HUES6 (cell line): ENCODE measurements at regions not wholly inside any gene's neighbourhood (a gene's known extent, or its start where the extent isn't known, plus 50 kb on each side); places are given as distances from the start of the nearest gene placed in this dataset.

ENCODE experiments used
- H3K27ac ChIP-seq: 2 replicates; pipeline ENCODE4 v1.7.0; 2013; ENCODE audit warnings: low read depth, mild to moderate bottlenecking, low read length, inconsistent platforms
- H3K27me3 ChIP-seq: 2 replicates; pipeline ENCODE4 v1.6.1; 2013; ENCODE audit warnings: low read length; ENCODE audit not compliant: control insufficient read depth, insufficient read depth
- H3K36me3 ChIP-seq: 2 replicates; pipeline ENCODE4 v1.6.1; 2013; ENCODE audit warnings: low read length; ENCODE audit not compliant: control insufficient read depth, insufficient read depth
- H3K4me1 ChIP-seq: 2 replicates; pipeline ENCODE4 v1.6.1; 2013; ENCODE audit warnings: low read length; ENCODE audit not compliant: control insufficient read depth, insufficient read depth
- H3K4me3 ChIP-seq: 2 replicates; pipeline ENCODE4 v1.5.1; 2013; ENCODE audit warnings: low read depth, low read length
- H3K9ac ChIP-seq: one replicate; pipeline ENCODE4 v1.6.1; 2013; ENCODE audit warnings: mild to moderate bottlenecking, low read length
- H3K9me3 ChIP-seq: 2 replicates; pipeline ENCODE4 v1.6.1; 2013; ENCODE audit warnings: low read depth, low read length; ENCODE audit not compliant: control insufficient read depth, insufficient read depth

DNA sequence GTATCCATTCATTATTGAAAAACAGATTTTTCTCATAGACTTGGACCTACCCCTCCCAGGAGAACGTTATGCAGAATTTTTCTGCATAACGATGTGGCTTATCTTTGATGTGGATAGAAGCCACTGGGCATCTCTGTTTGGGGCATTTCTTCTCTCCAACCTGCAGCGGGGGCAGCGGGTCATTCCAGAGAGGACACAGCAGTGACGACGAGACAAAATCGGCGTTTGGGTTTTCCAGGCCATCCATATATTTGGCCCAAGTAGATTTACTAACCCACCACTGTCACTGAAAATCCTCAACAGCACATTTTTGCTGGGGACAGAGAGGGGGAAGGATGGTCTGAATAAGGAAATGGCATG lies 299.3 kb upstream of the PITRM1 start:
- Histone ChIP-seq H3K27ac (no peak overlapping the region), H3K9me3 (no peaks in the 10 kb centered on the region; the same call in 1 of the 2 replicates), H3K36me3 (no peaks in the 10 kb centered on the region), H3K4me1 (peaks cover 24% of the 10 kb centered on the region), H3K9ac (no peak overlapping the region), H3K4me3 (no peak overlapping the region), H3K27me3 (no peaks in the 10 kb centered on the region)

- Histone ChIP-seq H3K9ac (no peak overlapping the region), H3K9me3 (no peaks in the 10 kb centered on the region; the same call in 1 of the 2 replicates), H3K4me3 (no peak overlapping the region), H3K4me1 (peaks cover 24% of the 10 kb centered on the region), H3K36me3 (no peaks in the 10 kb centered on the region), H3K27ac (no peak overlapping the region), H3K27me3 (no peaks in the 10 kb centered on the region)
These were observed 298.9 kb upstream of the PITRM1 start for GRCh38 chr10:3471472-3471871.

DNA sequence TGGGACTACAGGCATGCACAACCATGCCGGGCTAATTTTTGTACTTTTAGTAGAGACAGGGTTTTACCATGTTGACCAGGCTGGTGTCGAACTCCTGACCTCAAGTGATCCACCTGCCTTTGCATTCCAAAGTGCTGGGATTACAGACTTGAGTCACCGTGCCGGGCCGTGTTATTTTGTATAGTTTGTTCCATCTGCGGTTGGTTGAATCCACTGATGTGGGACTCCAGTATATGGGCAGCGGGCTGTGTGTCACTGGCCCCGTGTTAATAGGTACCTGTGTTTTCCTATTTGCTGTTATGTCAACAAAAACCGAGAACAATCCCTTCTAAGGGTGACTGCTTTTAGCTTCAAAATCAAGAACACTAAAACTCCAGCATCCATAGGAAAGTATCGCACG lies 297.6 kb upstream of the PITRM1 start:
- Histone ChIP-seq H3K9me3 (no peaks in the 10 kb centered on the region; the same call in 1 of the 2 replicates), H3K9ac (no peak overlapping the region), H3K27ac (no peak overlapping the region), H3K4me1 (peaks cover 24% of the 10 kb centered on the region), H3K27me3 (no peaks in the 10 kb centered on the region), H3K36me3 (no peaks in the 10 kb centered on the region), H3K4me3 (no peak overlapping the region)

DNA sequence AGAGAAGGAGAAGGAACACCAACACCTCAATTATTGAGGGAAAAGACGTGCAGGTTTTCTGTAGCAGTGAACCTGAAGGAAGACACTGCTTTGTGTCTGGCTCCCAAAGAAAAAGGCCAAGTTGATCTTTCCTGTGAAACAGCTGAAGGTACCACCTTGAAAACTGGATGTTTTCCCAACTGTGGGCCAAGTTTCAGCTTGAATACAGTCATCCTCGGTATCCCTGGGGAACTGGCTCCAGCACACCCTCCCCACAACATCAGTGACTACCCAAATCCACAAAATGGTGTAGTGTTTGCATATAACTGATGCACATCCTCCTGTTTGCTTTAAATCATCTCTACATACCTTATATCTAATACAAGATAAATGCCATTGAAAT lies 297.0 kb upstream of the PITRM1 start:
- H3K9me3 ChIP-seq: no peaks in the 10 kb centered on the region; the same call in 1 of the 2 replicates
- peaks cover 24% of the 10 kb centered on the region for H3K4me1 ChIP-seq
- no peak overlapping the region for H3K9ac ChIP-seq
- H3K36me3 ChIP-seq: no peaks in the 10 kb centered on the region
- no peak overlapping the region for H3K27ac ChIP-seq
- H3K4me3 ChIP-seq: no peak overlapping the region
- no peaks in the 10 kb centered on the region for H3K27me3 ChIP-seq

DNA sequence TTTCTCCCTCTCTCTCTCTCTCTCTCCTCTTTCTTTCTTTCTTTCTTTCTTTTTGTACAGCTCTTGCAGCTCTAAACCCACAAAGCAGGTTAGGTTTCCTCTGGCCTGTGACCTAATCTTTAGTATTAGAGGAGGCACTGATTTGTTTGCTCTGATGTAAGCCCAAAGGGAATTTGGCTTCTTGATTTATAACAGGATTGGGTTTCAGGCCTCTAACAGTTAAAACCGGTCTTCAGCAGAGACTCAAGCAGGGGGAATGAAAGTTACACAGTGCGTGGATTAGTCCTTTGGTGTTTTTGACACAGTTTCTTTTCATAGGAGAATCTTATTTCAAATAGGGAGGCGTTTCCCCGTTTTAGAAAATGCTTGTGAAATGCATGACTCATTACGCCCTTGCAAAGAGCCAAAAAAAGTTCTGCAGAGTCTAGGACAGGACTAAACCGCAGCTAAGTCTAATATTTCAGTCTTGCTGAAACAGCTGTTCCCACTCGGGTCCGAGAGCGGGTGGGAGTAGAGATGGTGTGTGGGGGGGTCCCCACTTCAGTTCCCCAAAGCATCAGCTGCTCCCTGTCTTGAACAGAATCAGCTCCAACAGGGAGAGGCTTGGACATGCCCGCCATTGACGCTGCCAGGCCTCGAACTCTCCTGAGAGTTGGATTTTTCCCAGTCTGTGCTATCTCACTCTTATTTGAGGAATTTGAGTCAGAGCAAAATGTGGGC lies 296.5 kb upstream of the PITRM1 start:
- no peak overlapping the region for H3K27ac ChIP-seq
- no peaks in the 10 kb centered on the region for H3K36me3 ChIP-seq
- no peaks in the 10 kb centered on the region; the same call in 1 of the 2 replicates for H3K9me3 ChIP-seq
- H3K4me3 ChIP-seq: no peak overlapping the region
- no peaks in the 10 kb centered on the region for H3K27me3 ChIP-seq
- H3K4me1 ChIP-seq: peaks cover 24% of the 10 kb centered on the region
- no peak overlapping the region for H3K9ac ChIP-seq

DNA sequence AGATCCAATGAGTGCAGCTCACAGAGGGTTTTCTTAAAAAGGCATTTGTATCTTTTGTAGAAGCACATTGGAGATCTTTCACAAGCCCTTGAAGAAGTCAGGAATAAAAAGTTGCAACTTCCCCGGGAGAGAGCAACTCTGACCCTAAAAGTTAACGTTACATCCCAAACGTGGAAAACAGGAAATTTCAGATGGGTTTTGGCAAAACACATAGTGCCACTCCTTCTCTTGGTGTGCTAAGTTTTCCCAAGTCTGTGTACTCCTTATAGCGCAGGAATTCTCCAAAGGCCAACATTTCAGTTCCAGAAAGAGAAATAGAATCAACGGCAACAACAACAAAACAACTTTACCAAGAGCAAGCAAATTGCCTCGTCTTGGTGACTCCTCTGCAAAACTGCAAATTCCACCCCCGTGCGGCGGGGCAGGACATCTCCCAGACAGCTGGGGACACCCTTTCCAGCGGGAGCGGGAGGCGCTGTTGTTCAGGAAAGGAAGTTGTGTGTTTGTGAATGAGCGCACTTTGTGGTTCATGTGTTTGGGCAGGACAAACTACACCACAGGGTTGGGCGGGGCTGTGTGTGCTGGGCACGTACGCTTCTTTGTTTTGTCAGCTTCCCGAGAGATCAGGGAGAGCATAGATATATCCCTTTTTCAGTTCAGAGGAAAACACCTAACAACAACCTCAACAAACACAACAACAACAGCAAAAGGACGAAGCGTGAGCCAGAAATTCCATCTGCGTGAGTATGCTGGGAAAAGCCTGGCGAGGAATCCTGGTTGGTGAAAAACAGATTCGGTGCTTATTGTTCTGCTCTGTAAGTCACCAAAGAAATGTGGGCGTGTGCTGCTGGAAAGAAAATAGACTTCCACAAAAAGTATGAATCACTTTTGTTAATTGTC lies 294.7 kb upstream of the PITRM1 start:
- Histone ChIP-seq H3K27ac (0 out of 2 replicates have a peak overlapping the region, but pooled peaks have one; percentile 5), H3K27me3 (no peaks in the 10 kb centered on the region), H3K9ac (no peak overlapping the region), H3K4me1 (peaks cover 24% of the 10 kb centered on the region), H3K4me3 (no peak overlapping the region), H3K9me3 (no peaks in the 10 kb centered on the region; the same call in 1 of the 2 replicates), H3K36me3 (no peaks in the 10 kb centered on the region)

DNA sequence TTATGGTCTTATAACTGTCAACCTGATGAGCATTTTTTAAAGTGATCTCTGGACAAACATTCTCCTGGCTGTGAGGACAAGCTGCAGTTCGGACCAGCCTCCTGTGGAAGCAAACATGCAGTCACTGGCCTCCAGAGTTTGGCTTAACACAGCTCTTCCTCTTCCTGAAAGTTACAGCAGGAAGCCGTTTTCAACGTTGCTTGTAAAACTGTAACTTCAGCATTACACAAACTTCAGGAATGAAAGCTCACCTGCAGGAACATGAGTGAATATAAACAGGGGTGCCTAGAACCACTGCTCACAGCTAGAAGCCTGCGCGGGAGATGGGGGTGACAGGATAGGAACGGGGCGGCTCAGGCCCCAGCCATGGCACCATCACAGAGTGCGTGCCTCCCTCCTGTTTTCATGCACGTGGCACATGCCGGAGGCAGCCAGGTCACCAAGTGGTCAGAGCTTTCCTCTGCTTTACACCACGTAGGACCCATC lies 292.9 kb upstream of the PITRM1 start:
- Histone ChIP-seq H3K27me3 (no peaks in the 10 kb centered on the region), H3K4me3 (no peak overlapping the region), H3K9ac (no peak overlapping the region), H3K4me1 (peaks cover 24% of the 10 kb centered on the region), H3K27ac (no peak overlapping the region), H3K9me3 (no peaks in the 10 kb centered on the region), H3K36me3 (no peaks in the 10 kb centered on the region)

- H3K36me3 ChIP-seq: no peaks in the 10 kb centered on the region
- H3K4me1 ChIP-seq: peaks cover 24% of the 10 kb centered on the region
- no peaks in the 10 kb centered on the region for H3K27me3 ChIP-seq
- H3K9ac ChIP-seq: no peak overlapping the region
- no peaks in the 10 kb centered on the region for H3K9me3 ChIP-seq
- no peak overlapping the region for H3K4me3 ChIP-seq
- H3K27ac ChIP-seq: no peak overlapping the region
These were observed 292.3 kb upstream of the PITRM1 start for GRCh38 chr10:3464760-3465405.

DNA sequence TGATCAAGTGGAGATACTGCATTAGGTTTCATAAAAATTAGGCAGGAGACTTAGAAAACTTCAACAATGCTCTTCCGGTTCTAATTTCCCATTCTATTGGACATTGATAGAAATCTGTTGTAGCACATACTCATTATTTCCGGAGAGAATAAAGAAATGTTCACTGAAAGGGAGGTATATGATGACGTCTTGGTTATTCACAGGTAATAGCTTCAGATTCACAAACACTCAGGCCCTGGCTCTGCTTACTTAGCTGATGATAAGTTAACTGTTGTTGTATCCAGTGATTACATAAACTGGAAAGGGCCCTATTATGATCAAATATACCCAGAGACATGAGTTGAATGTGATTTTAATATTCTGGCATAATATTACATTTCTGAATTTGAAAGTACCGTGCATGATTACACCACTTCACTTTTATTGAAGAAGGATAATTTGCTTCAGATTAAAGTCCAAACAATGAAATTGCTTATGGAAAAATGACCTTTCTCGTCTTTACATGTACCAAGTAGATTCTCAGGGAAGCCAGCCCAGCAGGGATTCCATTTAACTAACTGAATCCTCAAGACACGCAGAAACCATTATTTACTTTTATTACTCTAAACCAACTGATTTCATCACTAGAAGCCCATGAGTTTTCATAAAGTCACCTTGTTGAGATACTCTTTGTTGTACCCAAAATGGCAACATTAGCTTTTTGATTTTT lies 288.0 kb upstream of the PITRM1 start:
- Histone ChIP-seq H3K9ac (no peak overlapping the region), H3K4me3 (no peak overlapping the region), H3K4me1 (no peaks in the 10 kb centered on the region), H3K27me3 (no peaks in the 10 kb centered on the region), H3K36me3 (no peaks in the 10 kb centered on the region), H3K9me3 (peaks cover 19% of the 10 kb centered on the region), H3K27ac (no peak overlapping the region)

DNA sequence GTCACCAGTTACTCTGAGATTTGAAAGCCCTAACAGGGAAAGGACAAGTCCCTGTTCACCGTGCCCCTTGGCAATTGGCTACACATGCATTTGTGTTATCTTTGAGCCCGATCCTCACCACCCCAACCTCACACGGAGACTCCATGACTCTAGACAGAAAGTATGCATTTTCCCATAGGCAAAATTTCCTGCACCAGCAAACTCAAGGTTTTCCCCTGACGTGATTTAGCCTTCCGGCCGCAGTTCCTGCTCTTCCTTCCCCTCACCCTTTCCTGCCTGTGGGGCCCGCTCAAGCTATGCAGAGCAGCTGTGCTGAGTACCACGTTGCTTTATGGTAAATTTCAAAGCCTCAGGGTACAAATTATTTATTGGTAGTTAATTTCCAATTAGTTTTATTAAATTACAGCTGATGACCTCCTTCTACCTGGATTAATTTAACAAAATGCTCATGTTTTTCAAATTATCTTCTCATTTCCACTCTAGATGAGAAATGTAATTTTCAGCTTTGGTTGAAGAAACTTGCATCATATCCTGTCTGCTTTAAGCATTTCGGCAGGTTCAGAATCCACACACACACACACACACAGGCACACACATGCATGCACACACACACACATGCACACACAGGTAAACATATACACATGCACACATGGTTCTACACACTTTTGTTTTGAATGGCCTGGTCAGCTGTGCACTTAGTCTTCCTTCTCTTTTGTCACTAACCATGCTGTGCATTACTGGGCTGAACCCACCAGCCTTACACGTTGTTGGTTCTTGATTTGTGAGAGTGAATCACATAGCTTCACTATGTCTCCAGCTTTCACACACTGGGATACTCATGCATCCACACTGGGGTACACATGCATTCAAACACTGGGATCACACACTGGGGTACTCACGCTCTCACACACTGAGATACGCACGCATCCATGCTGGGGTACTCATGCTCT lies 283.1 kb upstream of the PITRM1 start:
- H3K9ac ChIP-seq: no peak overlapping the region
- no peaks in the 10 kb centered on the region for H3K36me3 ChIP-seq
- peaks cover 19% of the 10 kb centered on the region for H3K9me3 ChIP-seq
- no peaks in the 10 kb centered on the region for H3K27me3 ChIP-seq
- no peak overlapping the region for H3K4me3 ChIP-seq
- H3K27ac ChIP-seq: no peak overlapping the region
- peaks cover 30% of the 10 kb centered on the region for H3K4me1 ChIP-seq
